Fibroblast of skin of right biceps (primary cell): ENCODE measurements at regions not wholly inside any gene's neighbourhood (a gene's known extent, or its start where the extent isn't known, plus 50 kb on each side); places are given as distances from the start of the nearest gene placed in this dataset.

Experiments
- DNase-seq: peaks from one replicate; pipeline ENCODE4 v3.0.0-alpha.2; 2013

DNA sequence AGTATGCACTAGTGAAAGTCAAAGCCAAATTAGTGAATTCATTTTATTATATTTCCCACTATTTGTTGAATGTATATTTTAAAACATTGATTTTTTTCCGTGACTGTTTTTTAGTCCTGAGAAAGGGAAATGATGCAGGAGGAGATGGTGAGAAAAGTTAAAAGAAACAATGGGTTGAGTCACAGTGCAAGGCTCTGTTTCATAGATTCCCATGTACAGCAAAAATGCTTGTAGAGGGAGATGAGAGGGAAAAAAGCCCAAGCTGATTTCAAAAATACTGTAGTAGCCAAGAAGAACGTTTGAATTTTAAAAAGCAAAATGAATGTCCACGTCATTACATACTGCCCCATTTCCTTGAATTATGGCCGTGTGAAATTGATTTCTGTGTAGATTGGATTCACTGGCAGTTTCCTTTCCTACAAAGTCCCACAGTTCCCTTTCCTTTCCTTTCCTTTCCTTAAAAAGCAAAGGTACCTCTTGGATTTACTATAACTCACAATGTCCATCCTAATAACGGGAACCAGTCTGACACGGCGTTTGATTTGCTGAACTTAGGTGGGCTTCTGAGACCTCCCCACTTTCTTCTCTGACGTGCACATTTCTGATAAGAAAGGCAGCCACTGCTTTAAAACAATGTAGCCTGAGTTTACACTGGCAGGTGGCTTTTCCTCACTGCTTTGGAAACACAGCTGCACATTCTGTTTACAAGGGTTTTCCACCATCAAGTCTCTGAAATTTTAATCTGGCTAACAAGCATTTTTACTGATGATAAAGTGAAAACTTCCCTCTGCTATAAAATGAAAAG lies 63.7 kb downstream of the SPCS3 start:
- peak; percentile 49 for DNase-seq

DNA sequence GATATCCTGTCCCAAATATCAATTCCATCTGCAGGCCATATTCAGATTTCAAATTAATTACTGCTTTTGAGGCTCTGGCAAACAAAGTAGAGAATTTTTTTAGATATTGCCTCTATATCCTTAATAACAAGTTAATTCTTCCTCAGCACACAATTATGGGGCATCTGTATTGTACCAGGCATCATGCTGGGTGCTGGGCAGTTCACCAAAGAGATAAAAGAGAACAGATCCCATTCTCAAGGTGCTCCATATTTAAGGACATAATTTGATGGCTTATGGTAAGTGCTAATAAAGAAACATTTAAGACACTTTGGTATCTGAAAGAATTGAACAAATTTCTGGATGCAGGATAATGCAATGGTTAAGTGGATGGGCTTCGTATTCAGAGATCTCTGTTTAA lies 65.8 kb downstream of the SPCS3 start:
- DNase-seq, result no peak

DNA sequence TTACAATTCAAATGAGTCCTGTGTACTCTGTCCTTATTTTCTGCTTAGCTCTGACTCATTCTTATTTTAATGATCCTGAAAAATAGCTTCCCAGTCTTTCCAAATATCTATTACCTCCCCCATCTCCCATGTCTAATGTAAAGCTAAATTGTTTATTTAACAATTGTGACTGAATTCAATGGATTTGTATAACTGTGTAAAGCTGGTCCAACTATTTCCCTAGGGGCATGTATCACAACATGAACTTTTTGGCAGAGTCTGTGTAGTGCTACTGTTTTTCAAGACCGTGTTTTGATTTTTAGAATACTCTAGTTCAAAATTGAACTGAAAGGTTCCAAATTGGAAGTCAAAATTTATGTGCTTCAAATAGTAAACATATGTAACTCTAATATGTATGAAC lies 67.8 kb downstream of the SPCS3 start:
- DNase-seq, result peak; percentile 70

DNA sequence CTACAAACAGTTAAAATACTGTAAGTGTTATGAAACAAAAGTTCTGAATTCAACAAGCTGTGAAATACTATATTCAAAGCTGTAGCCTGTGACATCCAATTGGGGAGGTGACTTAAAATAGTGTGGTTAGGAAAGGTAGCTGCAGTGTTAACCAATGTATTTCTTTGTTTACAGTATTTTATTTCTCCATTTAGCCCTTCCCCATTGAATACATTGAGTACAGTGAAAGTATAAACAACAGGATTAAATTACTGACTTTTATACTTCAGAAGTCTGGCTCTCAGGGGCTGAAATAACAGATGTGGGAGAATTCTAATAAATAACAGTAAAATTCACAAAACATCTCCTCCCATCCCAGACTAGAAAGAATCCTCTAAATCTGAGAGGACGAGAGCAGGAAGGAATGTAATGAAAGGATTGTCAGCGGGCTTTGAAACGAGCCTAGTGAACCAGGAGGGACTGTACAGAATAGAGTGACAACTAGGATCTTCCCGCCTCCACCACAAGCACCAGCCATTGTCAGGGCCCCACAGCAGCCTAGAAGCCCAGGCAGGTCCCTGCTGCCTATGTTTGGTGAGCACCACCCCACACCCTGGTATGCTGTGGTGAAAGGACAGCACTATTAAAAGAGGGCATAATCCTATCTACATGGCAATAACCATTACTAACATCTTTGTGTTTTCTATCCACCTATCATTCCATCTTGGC lies 73.7 kb downstream of the SPCS3 start:
- no peak for DNase-seq

DNA sequence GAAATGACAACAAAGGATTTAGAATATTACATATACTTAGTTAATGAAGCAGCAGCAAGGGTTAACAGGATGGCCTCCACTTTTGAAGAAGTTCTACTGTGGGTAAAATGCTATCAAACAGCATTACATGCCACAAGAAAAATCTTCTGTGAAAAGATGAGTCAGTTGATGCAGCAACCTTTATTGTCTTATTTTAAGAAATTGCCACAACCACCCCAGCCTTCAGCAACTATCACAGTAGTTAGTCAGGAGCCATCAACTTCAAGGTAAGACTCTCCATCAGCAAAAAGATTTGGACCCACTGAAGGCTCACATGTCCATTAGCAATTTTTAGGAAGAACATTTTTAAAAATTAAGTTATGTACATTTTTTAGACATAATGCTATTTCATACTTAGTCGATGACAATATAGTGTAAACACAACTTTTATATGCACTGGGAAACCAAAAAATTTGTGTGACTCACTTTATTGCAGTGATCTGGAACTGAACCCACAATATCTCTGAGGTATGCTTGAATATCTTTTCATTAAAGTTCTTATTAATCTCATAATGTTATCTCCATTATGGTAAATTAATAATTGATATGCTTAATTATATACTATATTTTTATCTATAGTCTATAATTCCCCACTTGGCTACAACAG lies 81.2 kb downstream of the SPCS3 start:
- peak; percentile 90 for DNase-seq

DNA sequence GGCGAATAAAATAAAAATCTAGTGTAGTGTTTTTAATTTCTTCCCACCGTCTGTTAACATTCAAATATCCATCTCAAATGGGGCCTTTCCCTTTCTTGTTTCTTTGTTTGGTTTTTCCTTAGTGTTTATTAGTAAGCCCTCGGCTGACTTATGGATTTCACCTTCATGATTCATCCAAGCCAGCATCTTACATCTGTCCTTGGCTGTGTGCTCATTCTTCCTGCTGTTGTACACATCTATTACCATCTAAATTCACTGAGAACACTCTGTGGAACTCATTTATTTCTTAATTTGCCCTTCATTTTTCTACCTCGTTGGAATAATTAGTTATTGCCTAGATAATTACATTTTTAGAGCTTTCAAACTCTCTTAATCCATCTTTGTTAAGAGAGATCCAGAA lies 84.9 kb downstream of the SPCS3 start:
- DNase-seq, result peak; percentile 48

DNA sequence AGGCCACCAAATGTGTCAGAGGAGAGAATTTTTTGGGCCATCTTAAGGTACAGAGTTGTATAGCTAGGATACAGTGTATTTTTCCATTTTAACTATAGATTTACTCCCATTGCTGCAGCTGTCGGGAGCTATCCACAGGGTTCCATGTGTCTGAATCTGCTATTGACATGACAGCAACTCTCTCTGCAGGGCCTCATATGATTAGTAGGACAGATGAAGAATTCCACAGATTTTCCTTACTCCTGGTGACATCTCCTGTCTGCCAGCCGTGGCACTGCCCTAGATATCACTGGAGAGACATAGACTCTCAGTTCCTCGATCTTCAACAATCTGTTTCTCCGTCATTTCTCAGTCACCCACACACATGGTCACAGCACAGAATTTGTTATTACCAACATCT lies 86.5 kb downstream of the SPCS3 start:
- no peak for DNase-seq

DNA sequence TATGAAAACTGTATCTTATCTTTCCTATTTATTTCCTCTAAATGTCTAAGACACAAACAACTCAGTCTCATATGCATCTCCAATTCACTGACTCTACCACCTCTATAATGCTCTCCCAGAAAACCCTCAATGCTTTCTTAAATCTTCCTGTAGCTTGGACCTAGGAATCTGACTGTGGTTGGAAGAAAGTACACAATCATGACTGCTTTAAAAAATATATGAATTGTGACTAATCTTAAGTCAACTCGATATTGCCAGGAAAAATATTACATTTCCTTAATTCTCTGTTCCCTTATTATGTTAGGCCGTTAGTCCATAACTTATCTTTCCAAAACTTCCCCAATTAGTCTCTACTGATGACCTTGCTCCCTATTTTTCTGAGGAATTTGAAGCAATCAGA lies 87.0 kb downstream of the SPCS3 start:
- peak; percentile 57 for DNase-seq

DNA sequence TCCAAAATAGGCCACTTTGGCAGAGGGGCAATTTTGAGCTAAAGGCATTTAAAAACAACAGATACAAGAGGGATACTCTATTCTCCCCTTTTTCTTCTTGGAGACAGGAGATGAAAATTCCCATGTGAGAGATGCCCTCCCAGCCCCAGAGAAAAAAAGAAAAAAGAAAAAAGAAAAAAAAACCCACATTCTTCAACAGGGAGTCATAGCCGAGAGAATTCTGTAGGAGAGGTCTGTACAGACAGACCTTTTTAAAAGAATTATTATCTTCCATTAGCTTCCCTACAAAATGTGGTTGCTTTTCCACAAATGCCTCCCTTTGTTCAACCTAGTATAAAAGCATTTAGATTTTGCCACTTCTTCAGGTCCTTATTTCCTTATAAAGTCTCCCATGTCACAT lies 89.9 kb downstream of the SPCS3 start:
- DNase-seq, result peak; percentile 48

DNA sequence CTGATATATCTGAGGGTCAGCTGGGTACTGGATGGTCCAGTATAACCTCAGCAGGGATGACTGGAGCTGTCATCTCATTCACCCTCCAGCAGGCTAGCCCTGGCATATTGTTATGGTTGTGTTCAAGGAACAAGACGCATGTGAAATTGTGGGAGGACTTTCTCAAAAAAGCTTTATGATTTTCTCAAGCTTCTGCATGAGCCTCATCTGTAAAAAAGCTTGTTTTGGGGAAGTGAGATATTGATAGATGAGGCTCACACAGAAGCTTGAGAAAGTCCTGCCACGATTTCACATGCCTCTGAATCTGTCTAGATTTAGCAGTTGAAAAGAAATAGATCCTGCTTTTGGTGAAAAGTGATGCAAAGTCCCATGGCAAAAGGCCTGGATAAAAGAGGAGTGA lies 93.4 kb downstream of the SPCS3 start:
- DNase-seq, result no peak

DNA sequence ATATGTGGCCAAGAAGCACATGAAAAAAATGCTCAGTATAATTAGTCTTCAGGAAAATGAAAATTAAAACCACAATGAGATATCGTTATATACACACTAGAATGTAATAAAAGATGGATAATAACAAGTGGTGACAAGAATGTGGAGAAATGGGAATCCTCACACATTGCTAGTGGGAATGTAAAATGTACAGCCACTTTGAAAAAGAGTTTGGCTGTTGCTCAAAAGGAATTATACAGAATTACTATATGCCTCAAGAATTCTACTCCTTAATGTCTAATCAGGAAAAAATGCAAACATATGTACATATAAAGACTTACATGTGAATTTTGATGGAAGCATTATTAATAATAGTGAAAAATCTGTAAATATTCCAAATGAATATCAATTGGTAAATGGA lies 102.2 kb downstream of the SPCS3 start:
- peak; percentile 90 for DNase-seq

DNA sequence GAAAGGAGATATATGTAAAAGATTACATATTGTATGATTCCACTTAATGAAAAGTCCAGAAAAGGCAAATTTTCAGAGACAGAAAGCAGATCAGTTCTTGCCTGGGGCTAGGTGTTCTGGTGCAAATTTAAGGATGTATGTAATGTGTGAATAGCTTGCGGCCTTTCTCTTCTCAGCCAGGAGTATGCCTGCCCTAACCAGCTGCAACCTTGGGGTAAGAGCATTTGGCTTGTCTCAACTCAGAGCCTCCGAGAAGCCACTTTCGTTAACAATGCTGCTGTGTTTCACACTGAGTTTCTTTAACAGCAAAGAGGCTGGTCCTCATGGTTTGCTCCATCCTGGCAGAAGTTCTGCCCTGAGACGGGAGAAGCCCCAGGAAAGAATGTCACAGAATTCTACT lies 102.7 kb downstream of the SPCS3 start:
- no peak for DNase-seq

DNA sequence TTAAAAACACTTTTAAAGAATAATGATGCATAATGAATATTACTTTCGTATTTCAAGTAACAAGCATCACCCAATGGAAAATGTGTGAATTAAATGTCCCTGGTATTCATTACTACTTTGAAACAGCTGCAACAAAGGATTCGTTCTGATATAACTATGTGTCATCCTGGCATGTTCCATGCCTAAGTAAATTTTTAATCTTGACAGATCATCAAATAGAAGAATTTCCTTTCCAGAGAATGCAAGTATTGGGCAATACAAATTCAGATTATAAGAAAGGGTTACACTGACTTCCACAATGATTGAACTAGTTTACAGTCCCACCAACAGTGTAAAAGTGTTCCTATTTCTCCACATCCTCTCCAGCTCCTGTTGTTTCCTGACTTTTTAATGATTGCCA lies 105.3 kb downstream of the SPCS3 start:
- DNase-seq, result peak; percentile 68

DNA sequence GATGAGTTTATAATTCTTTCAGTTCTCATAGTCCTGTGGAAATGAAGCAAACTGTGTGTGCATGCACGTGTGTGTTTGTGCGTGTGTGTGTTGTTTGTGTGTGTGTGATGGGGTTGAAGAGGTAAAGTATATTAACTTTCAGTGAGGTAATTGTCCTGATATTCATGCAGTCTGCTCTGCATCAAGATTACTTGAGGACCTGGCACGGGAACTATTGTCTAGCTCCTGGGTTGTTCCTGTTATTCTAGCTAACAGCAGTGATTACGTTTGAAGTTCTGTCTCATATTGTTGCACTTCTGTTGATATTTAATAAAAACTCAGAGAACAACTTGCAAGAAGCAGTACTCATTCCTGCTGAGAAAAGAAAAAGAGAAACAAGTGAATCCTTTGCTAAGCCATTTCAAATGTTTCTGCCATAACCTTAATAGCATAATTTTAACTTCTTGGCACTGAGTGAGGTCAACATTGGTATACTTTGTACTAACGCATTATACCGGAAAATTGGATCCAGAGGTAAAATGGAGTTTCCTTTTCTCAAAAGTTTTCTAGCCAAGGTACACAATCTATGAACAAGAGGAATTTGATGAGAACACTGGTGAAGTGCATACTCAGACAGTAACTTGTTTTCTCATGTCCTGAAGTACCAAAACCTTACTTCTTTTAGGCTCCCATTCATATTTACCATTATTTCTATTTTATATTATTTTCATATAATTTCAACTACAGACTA lies 113.2 kb downstream of the SPCS3 start:
- no peak for DNase-seq

DNA sequence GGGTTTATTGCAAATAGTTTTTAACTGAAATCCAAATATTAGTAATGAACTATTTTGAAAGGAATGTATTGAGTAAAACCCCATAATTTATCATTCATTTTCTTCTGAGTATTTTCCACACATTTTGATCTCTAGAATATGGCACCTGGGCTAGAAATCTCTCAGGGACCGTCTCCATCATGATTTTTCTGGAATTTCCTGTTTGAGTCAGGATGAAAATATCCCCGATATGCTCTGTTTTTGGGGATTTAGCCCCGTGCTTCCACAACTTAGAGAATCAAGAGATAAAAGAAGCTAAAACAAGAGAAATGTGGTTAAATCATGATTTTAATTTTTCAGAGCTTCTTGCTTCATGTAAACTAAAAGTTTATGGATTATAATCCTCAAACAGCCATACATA lies 114.2 kb downstream of the SPCS3 start:
- peak; percentile 68 for DNase-seq

DNA sequence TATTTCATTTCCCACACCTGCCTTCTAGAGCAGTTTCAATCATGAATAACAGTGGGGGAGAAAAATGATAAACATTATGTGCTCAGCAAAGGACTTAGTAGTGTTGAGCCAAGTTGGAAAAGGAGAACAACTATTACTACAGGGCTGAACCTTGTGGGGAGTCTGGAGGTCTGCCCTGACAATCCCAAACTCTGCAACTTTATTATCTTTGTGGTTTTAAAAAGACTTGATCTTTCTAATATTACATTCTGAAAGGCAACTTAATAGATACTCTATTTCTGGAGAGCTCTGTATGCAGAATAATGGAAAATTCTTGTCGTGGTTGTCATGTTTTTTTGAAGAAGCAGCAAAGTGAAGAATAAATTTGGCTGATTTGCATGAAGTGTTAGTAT lies 116.1 kb downstream of the SPCS3 start:
- DNase-seq, result peak; percentile 79

DNA sequence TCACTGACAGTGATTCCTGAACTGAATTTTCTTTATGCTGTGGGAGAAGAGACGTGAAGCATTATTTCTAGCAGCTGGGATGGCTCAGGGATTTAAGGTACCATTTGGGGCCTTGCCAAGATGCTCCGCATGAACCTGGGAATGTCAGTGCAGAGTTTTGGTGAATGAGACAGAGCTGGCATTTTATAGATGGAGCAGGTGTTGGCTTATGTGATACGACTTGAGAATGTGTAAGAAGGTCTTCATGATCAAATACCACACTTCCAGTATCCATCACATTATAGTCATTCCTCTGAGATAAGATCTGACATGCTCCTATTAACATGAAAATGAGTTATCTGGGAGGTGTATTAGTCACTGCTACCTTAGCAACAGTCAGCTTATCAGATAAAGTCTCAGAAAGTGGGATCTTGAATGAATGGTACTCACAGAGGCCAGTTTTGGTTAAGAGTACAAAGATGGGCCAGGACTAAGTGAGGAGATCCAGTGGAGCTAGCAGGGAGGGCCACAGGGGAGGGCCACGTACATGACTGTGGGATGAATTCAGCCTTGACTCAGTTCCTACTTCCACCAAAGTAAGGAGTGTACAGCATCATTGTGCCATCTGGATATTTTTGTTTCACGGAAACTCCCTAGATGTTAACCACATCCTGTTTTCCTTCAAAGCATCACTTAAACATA lies 116.7 kb downstream of the SPCS3 start:
- DNase-seq, result peak; percentile 83

DNA sequence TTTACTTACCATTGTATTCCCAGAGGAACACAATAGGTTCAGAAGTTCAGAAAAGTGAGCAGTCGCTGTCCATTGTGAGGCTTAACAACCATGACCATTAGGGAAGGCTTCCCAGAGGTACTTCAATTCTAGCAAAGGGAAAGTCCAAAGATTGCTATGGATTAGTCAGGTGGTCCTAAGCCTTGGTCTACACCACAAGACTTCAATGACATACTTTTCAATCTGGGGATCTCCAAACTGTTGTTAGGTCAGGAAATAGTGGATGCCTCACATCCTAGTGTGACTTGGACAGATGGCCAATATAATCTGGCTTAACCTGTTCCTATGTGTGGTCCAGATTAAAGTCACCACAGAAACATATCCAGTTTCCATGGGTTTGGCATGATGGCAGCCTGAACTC lies 118.0 kb downstream of the SPCS3 start:
- no peak for DNase-seq

DNA sequence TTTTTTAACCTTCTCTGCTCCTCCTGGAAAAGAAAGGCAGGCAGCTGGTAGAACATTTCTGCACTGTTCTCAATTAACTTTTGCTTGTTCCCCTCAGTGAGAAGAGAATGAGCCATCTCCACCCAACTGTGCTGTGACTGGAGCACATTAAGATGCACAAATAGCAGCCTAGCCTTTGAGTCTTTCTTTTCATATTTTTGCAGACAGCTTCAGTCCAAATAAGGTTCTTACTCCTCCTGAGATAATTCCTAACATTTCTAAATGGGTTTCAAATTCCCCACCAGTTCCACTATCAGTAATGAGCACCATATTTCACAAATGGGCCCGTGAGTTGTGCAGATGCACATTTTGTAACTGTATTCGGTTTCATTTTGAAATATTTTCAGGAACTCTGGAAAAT lies 118.6 kb downstream of the SPCS3 start:
- DNase-seq, result peak; percentile 66

DNA sequence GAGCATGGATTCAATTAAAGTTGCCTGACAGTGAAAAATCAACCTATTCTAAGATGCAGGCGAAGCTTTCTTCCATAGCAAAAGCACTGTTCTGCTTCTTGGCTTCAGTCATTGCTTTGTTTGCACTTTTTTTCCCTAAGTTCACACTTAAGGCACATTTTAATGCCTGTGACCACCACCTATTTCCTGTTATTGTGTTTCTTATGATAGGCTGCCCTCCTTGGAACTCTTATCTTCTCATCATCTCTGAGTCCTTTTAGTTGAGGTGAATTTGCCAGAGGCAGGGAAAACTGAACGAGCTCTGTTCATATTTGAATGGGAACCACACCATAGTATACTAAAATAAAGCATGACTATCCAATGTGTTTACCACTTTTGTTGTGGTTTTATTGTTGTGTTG lies 119.8 kb downstream of the SPCS3 start:
- DNase-seq, result no peak

DNA sequence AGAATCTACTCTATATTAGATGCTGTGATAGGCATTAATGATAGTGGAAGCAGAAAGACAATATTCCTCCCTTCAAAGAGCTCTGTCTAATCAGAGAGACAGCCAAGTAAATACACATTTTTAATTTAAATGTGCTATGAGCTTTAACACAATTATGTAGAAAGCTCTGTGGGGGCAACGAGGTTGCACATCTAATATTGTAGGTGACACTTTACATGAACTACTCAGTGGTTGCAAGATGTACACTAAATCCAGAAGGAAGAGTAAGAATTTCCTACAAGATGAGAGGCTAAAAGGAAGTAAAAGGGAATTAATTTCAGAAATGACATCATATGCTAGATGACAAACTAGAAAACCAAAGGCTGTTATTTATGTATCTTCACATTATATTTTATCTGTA lies 120.9 kb downstream of the SPCS3 start:
- DNase-seq, result no peak

DNA sequence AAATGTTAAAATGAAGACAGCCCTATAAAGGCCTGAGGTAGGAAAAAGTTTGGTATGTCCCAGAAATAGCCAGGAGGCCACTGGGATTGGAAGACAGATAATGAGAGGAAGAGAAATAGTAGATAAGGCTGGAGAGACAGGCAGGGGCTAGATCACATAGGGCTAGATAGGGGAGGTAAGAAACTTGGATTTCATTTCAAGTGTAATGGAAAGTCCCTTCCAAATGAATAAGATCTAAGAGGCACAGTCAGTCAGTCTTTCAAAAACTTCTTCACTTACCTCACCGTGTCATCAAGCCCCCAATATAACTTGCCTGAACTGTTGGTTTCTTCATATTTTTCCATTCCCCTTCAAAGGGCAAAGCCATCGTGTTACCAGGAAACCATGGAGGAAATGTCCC lies 121.8 kb downstream of the SPCS3 start:
- DNase-seq, result no peak

DNA sequence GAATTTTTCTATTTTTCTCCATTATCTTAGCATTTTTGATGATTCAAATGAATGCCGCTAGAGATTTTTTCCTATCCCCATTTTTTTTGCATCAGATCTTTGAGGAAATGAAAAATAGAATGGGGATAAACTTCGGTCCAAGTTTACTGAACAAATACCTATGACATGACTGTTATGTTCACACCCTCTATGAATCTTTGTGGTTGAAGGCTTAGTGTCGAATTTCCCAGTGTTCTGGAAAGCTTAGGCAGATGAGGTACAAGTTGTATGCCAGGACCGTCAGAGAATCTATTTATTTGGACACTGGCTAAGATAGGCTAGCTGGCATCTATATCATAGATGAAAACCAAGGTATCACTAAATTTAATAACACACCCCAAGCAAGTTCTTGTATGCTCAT lies 123.4 kb downstream of the SPCS3 start:
- DNase-seq, result peak; percentile 96
